ENCODE measurements at regions not wholly inside any gene's neighbourhood (a gene's known extent, or its start where the extent isn't known, plus 50 kb on each side); places are given as distances from the start of the nearest gene placed in this dataset.
"Not testable (repeated sequence)": the region's sequence is repeated elsewhere in the genome, so short reads cannot be mapped to it uniquely, and the experiment has no call there.

DNA sequence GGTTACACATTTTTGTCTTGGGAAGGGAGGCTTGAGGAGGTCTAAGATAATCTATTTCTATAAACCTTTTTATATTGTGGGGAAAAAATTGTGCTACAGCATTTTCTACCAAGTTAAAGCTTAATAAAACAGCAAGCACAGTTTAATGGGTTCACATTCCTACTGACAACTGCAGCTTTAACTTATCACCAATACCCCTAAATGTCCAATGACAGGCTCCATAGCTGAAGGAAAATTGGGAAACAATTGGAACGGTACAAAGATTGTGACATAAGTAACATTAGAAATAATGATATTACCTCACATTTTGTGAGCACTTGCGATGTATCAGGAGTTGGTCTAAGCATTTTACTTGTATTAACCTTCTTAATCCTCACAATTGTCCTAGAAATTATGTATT, 79.5 kb upstream of the HAPLN1 start:
- no peak for DNase-seq

- not testable (repeated sequence) for DNase-seq
Measured at GRCh38 chr5:83799020-83799419, 78.4 kb upstream of the HAPLN1 start.

GRCh38 chr5:83789371-83789770, 68.7 kb upstream of the HAPLN1 start:
- DNase-seq, result no peak

DNA sequence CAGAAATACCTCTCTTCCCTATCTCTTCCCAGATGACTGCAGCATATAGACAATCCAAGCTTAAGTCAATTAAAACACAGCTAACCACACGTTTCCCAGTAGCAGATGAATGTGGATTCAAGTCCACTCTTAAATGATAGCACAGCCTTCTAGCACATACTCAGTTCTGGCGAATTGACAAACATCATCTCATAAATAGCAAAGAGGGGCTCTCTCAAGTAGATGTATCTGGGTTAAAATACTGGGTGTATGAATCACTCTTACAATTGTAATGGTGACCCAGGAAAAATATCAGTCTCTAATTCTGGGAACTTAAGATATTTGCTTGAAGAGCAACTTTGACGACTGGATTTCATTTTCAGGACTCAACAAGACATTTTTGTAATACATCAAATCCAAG, 67.0 kb upstream of the HAPLN1 start:
- no peak for DNase-seq

DNA sequence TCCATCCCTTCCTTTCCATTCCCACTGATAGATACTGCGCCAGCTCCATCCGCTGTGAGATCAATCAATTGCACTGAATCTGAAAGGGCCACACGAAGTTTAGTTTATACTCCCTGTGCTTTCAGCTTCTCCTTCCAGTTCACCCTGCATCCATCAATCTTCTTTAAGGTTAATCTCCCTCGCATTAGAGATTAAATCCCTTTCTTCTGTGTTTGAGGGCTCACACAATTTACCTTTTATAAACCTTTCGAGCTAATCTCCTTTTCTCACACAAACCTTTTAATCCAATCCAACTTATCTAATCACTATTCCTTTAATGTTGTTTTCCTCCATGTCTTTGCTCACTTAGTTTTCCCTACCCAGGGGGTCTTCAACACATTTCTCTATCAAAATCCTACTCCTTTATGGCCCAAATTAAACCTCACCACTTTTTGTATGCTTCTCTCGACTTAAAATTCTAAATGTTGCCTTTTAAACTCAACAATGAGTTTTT, 64.6 kb upstream of the HAPLN1 start:
- DNase-seq, result no peak

- DNase-seq, result no peak
Measured at GRCh38 chr5:83780699-83781350, 60.2 kb upstream of the HAPLN1 start.

GRCh38 chr5:83777856-83778255, 57.2 kb upstream of the HAPLN1 start:
- no peak for DNase-seq

DNA sequence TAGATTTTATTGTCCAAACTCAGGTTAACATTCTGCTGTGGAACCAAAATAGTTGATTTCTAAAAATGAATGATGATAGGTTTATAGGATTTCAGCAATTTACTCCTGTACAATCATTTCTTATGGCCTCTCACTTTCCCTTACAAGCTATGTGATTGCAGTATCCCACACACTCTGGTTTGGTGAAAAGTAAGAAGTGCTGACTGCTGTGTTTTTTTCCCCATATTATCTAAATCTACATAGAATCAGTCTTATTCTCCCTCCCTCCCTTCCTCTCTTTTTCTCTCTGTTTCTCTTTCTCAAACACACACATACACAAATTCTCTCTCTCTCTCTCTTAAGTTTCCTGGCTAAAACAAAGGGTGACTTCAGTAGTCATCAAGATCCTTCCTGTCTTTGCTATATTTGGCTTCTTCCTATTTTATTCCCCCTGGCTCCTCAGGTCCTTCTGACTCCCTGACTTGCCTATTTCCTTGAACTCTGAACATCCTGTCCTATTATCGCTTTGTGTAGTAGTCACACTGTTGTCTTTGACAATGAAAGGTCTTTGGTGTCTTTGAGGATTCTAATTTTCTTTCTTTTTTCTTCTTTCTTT, 55.9 kb upstream of the HAPLN1 start:
- DNase-seq, result no peak
